HG03060 (cell line): ENCODE measurements at regions not wholly inside any gene's neighbourhood (a gene's known extent, or its start where the extent isn't known, plus 50 kb on each side); places are given as distances from the start of the nearest gene placed in this dataset.
"Not testable (repeated sequence)": the region's sequence is repeated elsewhere in the genome, so short reads cannot be mapped to it uniquely, and the experiment has no call there.

ENCODE experiments used
- ATAC-seq: cut with Tn5 transposase; IDR thresholded peaks from one replicate; pipeline ENCODE4 v1.9.1; 2021; ENCODE audit warnings: low read depth, moderate number of reproducible peaks; ENCODE audit not compliant: unreplicated experiment

GRCh38 chr20:22729616-22730236 is 145.4 kb upstream of the FOXA2 start:
- ATAC-seq = no peak

GRCh38 chr20:22732751-22733150 is 148.4 kb upstream of the FOXA2 start:
- no peak for ATAC-seq

DNA sequence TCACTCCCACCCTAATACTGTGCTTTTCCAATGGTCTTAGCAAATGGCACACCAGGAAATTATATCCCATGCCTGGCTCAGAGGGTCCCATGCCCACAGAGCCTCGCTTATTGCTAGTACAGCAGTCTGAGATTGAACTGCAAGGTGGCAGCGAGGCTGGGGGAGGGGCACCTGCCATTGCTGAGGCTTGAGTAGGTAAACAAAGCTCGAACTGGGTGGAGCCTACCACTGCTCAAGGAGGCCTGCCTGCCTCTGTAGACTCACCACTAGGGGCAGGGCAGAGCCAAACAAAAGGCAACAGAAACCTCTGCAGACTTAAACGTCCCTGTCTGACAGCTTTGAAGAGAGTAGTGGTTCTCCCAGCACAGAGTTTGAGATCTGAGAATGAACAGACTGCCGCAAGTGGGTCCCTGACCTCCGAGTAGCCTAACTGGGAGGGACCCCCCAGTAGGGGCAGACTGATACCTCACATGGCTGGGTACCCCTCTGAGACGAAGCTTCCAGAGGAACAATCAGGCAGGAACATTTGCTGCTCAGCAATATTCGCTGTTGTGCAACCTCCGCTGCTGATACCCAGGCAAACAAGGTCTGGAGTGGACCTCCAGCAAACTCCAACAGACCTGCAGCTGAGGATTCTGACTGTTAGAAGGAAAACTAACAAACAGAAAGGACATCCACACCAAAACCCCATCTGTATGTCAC is 150.7 kb upstream of the FOXA2 start:
- ATAC-seq = not testable (repeated sequence)

- ATAC-seq = no peak
Measured at GRCh38 chr20:22740829-22741228, 156.5 kb upstream of the FOXA2 start.

GRCh38 chr20:22744341-22745193 is 160.2 kb upstream of the FOXA2 start:
- no peak for ATAC-seq

DNA sequence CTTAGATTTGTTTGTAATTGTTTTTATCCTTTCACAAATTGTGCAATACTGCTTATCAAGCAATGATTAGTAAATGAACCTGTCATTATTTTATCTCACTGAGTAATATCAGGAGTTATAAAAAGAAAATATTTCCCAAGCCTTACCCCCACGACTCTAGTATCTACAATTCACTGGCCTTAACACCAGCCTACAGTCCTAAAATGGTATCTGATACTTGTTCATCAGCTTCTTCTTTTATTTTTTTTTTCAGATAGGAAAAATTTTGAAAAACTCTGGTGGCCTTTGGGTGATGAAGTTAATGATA is 160.8 kb upstream of the FOXA2 start:
- ATAC-seq = no peak

DNA sequence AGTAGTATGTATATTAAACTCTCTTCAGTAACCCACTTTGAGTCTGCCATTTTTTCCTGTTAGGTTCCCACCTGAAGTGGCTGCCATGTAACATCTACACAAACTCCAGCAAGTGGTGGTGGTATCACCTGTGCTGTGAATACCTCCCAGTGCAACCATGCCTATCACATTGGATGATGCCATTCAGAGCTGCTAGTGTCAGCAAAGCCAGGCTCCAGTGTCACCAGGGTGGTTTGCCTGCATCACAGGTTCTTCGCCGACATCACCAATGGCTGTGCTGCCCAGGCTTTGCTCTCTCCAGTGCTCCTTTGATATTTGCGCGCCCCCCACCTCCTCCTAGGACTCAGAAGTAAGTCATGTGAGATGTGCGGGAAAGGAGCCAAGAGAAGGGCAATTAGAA is 162.6 kb upstream of the FOXA2 start:
- no peak for ATAC-seq

DNA sequence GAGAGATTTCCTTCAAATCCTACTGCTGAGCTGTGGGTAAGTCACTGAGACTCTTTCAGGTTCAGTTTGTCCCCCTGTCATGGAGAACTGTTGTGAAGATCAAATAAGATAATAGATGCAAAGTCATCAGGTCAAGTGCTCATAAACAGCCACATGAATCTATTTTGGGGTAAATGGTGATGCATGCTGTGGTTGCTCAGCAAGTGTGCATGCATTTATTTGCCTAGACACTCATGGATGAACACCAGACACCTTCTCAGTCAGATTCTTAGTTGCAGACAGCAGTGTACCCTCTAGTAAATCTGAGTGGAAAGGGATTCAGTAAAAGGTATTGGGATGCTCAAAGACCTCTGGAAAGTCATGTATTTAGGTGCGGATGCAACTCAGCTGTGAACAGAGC is 168.0 kb upstream of the FOXA2 start:
- no peak for ATAC-seq

DNA sequence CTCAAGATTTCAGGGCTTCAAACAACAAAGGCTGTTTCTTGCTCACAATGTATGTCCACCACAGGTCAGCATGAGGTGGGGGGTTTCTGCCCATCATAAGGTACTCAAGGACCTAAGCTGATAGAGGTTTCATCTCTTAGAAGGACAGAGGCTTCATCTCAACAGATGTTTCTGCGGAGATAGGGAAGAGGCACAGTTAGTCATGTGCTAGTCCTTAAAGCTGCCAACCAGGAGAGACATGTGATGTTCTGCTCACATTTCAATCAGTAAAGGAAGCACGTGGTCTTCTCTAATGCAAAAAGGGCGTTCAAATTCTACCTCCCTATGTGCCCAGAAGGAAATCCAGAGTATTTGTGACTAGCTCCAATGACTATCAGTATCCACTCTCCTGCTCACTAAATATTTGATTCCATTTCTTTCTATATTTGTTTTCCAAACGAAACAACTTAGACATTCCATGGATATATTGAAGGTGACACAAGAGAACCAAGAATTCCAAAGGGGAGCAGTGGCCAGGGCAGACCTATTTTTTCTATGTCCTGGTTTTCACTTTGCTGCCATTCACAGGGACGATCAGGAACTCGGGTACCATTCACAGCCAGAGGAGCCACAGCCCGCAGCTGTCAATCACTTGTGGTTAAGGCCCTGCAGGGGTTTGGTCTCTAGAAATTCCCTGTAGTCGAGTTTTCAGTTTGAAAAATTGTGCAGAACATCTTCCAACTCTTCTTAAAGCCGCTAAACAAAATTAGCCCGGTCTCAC is 173.2 kb upstream of the FOXA2 start:
- ATAC-seq = no peak

DNA sequence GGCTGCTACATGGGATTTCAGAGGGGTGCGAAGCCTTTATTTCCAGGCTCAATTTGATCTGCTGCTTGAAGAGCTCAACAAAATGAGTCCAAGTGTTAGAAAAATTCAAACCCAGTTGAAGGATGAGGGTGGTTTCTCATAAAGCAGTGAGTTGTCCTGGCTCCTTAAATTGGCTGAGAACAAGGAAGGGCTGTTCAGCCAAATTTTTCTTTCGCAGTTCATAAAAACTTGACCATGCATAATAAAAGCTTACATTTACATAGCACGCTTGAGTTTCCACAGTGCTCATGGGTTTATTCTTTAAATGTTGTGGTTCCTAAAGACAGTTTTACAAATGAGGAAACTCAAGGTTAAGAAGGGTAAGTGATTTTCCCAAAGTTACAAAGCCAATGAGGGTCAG is 174.4 kb upstream of the FOXA2 start:
- ATAC-seq = no peak

GRCh38 chr20:22762576-22763256 is 178.3 kb upstream of the FOXA2 start:
- ATAC-seq = no peak

DNA sequence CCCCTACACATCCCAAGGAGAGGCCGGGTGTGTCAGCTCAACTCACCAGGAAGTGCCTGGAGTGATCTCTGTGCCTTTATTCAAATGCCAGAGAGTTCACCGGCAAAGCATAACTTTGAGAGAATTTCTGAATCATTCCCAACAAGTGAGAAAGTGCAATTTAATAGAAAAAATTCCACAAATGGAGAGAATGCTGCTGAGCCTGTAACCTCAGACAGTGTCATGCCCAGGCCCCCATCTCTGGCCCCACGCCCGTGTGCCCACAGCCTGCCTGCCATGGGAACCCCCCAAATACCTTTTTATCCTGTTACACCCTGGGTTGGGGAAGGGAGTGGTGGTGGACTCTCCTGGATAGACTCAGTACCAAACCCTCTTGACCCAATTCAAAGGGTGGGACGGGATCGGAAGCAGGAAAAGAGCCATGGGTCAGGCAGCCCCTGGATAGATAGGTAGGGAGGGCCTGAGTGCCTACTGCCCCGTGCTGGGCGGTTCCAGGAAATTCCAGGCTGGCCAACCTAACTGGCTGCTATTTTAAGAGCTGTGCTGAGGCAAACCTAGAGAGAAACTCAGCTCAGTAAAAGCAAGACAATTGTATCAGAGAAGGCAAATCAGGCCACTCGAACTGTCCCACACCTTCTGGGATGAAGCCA is 179.0 kb upstream of the FOXA2 start:
- ATAC-seq = no peak

GRCh38 chr20:22768266-22769178 is 184.2 kb upstream of the FOXA2 start:
- no peak for ATAC-seq

- ATAC-seq = no peak
Measured at GRCh38 chr20:22770241-22770800, 185.9 kb upstream of the FOXA2 start.

GRCh38 chr20:22771706-22772105 is 187.3 kb upstream of the FOXA2 start:
- no peak for ATAC-seq

DNA sequence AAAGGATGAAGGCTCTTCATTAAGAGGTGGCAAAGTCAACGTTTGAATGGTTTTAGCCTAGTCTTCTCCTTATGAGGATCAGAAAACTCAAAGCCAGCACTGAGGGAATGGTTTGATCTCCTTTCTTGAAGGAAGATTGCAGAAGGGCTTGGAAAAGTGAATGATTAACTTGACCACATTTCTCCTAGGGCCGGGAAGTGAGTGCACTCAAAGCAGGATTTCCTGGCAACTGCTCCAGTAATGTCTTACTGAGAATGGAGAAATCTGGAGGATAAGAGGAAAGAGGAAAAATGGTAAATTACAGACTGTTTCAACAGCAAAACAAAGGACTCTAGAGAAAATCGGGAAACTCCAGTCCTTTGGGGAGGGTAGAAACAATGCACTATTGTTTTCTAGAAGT is 189.0 kb upstream of the FOXA2 start:
- no peak for ATAC-seq

- no peak for ATAC-seq
Measured at GRCh38 chr20:22775256-22775655, 190.9 kb upstream of the FOXA2 start.

GRCh38 chr20:22775671-22776139 is 191.3 kb upstream of the FOXA2 start:
- ATAC-seq = no peak
